OCI-LY7 (cell line): ENCODE measurements at regions not wholly inside any gene's neighbourhood (a gene's known extent, or its start where the extent isn't known, plus 50 kb on each side); places are given as distances from the start of the nearest gene placed in this dataset.

Source experiments
- EZH2phosphoT487 ChIP-seq: fragments of 200-600 bp; sonication (generic); IDR thresholded peaks from 2 replicates; pipeline ENCODE4 v1.6.1; 2018; ENCODE audit warnings: low read depth, borderline replicate concordance, mild to moderate bottlenecking, mixed run types, antibody characterized with exemption, low read length, moderate library complexity, mixed read lengths
- TF ChIP-seq, protein P1 (sequence below): fragments of 200-600 bp; sonication (generic); conservative IDR thresholded peaks from 2 replicates; pipeline ENCODE4 v1.5.1; 2014; ENCODE audit warnings: mild to moderate bottlenecking, antibody characterized with exemption, low read length, moderate library complexity, mixed read lengths

DNA sequence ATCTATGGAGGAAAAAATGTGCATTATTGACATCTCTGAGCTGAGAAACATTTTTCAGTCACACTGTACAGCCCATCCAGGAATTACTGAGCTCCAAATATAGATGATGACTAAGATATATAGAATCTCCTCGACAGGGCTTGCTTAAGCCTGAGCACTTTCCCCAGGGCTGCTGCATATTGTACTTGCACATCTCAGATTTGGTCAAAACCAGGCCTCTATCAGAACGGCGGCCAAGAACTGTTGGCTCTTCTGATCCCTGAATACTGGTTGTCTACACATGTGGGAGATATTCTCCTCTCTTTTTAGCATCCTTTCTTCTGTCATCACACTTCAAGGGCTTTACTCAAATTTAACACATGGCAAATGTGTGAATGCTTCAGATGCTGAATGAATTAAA lies 201.5 kb upstream of the SLC35G4 start:
- TF ChIP-seq, protein P1, sequence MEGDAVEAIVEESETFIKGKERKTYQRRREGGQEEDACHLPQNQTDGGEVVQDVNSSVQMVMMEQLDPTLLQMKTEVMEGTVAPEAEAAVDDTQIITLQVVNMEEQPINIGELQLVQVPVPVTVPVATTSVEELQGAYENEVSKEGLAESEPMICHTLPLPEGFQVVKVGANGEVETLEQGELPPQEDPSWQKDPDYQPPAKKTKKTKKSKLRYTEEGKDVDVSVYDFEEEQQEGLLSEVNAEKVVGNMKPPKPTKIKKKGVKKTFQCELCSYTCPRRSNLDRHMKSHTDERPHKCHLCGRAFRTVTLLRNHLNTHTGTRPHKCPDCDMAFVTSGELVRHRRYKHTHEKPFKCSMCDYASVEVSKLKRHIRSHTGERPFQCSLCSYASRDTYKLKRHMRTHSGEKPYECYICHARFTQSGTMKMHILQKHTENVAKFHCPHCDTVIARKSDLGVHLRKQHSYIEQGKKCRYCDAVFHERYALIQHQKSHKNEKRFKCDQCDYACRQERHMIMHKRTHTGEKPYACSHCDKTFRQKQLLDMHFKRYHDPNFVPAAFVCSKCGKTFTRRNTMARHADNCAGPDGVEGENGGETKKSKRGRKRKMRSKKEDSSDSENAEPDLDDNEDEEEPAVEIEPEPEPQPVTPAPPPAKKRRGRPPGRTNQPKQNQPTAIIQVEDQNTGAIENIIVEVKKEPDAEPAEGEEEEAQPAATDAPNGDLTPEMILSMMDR: no peak
- no peak for TF ChIP-seq EZH2phosphoT487
